HG03442 (cell line): ENCODE measurements at regions not wholly inside any gene's neighbourhood (a gene's known extent, or its start where the extent isn't known, plus 50 kb on each side); places are given as distances from the start of the nearest gene placed in this dataset.
"Not testable (repeated sequence)": the region's sequence is repeated elsewhere in the genome, so short reads cannot be mapped to it uniquely, and the experiment has no call there.

ENCODE experiments used
- ATAC-seq: cut with Tn5 transposase; IDR thresholded peaks from one replicate; pipeline ENCODE4 v1.9.1; 2021; ENCODE audit warnings: mild to moderate bottlenecking, moderate library complexity; ENCODE audit not compliant: unreplicated experiment

DNA sequence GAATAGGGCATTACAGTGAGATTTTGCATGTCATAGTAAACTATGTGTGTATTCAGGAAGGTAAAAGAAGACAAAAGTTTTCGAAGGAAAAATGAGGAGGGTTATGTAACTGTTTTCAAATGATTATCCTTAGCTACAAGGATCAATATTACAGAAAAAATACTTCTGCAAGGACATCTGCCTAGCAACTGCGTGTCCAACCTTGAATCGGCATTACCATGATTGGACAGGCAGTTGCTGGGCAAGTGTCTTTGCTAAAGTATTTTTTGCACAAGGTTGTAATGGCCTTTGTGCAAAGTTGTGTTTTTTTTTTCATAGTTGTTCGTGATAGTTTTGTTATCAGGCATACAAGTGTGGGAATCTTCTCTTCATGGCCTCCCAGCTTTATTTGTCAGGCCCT lies 136.8 kb downstream of the FASLG start:
- no peak for ATAC-seq

DNA sequence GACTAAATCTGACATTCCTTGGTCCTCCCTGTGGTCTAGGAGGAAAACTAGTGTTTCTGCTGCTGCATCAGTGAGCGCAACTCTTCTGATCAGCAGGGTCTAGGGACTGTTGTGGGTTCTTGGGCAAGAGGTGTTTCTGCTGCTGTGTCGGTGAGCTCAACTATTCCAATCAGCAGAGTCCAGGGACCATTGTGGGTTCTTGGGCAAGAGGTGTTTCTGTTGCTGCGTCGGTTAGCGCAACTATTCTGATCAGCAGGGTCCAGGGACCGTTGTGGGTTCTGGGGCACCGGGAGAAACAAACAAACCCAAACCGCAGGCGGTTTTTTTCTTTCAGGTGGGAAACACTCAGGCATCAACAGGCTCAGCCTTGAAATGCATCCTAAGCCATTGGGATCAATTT lies 140.9 kb downstream of the FASLG start:
- not testable (repeated sequence) for ATAC-seq

GRCh38 chr1:172801771-172802322 lies 142.9 kb downstream of the FASLG start:
- no peak for ATAC-seq

- no peak for ATAC-seq
These were observed 150.8 kb downstream of the FASLG start for GRCh38 chr1:172809750-172810149.

DNA sequence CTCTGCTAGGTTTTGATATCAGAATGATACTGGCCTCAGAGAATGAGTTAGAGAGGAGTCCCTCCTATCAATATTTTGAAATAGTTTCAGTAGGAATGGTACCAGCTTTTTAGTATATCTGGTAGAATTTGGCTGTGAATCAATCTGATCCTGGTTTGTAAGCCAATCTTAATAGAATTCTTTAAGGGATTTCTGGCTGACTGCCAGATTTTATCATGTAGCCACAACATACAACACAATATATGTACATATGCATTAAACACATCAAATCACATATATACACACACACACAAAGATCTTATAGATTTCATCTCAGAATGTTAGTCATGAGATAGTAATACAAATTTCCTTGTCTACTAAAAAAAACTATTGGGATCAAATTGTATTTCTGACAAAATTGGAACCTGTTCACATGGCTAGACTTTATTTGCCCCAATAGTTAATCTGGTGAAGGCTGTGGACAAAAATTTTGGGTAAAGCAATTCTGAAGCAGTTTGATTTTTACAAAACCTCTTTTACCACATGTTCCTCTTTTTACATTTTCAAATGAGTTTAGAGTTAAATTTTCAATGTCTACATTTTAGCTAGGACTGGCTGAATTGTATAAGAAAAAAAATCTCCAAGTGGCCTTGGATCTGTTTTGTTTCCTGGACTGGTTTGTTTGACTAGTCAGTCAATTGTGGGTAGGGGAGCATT lies 151.7 kb downstream of the FASLG start:
- no peak for ATAC-seq

GRCh38 chr1:172811694-172812093 lies 152.8 kb downstream of the FASLG start:
- ATAC-seq: no peak

- no peak for ATAC-seq
These were observed 153.2 kb downstream of the FASLG start for GRCh38 chr1:172812118-172812517.

DNA sequence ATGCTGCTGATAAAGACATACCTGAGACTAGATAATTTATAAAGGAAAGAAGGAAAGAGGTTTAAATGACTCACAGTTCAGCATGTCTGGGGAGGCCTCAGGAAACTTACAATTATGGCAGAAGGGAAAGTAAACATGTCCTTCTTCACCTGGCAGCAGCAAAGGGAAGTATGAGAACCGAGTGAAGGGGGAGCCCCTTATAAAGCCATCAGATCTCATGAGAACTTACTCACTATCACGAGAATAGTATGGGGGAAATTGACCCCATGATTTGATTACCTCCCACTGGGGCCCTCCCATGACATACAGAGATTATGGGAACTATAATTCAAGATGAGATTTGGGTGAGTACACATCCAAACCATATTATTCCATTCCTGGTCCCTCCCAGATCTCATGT lies 154.4 kb downstream of the FASLG start:
- ATAC-seq: no peak

DNA sequence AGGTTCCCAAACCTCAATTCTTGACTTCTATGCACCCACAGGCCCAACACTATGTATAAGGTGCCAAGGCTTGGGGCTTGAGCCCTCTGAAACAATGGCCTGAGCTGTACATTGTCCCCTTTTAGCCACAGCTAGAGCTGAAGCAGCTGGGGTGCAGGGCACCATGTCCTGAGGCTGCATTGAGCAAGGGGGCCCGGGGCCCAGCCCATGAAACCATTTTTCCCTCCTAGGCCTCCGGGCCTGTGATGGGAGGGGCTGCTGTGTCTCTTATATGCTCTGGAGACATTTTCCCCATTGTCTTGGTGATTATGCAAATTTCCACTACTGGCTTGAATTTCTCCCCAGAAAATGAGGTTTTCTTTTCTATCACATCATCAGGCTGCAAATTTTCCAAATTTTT lies 155.5 kb downstream of the FASLG start:
- no peak for ATAC-seq

DNA sequence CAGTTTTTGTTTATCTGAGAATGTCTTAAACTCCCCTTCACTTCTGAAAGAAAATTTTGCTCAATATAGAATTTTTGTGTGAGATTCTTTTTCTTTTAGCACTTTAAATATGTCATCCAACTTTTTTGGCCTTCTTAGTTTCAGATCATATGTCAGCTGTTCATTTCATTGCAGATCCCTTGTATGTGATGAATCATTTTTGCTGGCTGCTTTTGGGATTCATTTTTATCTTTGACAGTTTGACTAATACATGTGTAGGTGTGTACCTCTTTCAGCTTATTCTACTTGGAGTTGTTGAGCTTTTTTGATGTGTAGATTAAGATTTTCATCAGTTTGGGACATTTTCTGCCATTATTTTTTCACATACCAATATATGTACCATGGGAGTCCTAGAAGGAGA lies 156.8 kb downstream of the FASLG start:
- no peak for ATAC-seq

- peak; percentile 87 for ATAC-seq
These were observed 160.1 kb downstream of the FASLG start for GRCh38 chr1:172818841-172819527.

DNA sequence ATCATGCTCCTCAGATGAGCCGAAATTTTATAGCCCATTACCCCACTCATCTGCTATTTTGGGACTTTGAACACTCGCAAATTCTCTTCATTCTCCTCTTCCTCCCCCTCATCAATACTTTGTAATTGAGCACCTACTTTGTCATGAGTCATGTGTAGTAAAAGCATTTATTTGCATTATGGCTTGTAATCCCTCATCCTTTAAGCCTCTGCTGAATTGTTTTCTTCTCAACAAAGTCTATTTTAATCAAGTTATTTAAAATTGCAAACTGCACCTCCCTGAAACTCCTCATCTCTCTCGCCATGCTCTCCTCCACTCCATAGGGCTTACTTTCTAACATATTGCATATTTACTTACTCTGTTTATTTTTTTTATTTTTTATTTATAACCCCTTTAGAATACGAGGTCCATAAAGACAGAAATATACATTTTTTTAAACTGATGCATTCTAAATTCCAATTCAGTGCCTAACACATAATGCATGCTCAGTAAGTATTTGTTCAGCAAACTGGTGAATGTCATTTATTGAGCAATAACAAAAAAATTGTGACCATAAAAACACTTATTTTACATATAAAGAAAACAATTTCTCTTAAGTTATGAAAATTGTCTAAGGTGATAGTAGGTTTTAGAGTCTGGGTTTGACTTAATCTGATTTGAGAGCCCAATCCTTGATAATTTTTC lies 161.7 kb downstream of the FASLG start:
- no peak for ATAC-seq

DNA sequence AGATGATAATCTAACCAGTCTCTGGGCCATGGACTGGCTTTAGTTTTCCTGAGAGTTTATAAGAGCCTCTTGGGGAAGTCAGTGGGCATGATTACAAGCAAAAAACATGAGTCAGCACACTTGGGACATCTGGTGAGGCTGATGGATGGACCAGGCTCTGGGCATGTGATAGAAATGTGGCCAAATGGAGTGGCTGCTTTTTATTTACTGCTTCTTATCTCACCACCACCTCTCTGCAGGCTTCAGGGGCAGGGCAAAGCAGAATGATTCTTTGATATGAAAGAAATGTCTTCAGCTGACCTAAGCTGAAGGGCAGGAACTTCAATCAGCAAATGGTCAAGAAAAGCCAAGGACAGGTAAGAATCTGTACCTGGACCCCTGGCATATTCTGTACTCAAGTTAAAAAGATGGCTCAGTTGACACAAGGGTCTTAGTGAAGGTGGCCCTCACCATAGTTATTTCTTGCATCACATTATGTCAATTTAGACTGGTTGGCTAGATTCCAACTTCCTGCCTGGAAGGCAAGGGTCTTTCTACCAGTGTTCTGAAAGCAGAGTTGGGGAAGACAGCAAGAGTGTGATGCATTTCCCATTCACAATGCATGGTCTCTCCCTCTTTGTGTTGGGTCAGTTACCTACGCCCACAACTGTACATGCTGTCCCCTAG lies 162.8 kb downstream of the FASLG start:
- ATAC-seq: no peak

GRCh38 chr1:172822886-172823285 lies 164.0 kb downstream of the FASLG start:
- ATAC-seq: no peak

DNA sequence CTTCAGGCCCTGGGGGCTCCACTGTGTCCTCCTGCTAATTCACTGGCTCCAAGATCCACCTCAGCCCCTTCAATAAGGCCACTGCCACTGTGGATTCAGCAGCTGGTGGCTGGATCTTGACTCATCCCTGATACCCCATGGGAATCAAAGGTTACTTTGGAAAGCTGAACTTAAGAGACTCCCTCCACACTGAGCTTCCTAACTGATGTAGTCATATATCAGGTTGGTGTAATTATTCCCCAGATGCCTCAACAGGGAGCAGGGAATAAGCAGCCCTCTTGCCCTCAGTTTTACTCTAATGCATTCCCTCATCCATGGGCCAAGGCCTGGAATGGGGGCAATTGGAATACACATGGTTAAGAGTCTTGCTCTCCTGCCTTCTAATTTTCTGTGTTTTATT lies 164.6 kb downstream of the FASLG start:
- ATAC-seq: no peak

GRCh38 chr1:172824209-172824608 lies 165.3 kb downstream of the FASLG start:
- no peak for ATAC-seq

DNA sequence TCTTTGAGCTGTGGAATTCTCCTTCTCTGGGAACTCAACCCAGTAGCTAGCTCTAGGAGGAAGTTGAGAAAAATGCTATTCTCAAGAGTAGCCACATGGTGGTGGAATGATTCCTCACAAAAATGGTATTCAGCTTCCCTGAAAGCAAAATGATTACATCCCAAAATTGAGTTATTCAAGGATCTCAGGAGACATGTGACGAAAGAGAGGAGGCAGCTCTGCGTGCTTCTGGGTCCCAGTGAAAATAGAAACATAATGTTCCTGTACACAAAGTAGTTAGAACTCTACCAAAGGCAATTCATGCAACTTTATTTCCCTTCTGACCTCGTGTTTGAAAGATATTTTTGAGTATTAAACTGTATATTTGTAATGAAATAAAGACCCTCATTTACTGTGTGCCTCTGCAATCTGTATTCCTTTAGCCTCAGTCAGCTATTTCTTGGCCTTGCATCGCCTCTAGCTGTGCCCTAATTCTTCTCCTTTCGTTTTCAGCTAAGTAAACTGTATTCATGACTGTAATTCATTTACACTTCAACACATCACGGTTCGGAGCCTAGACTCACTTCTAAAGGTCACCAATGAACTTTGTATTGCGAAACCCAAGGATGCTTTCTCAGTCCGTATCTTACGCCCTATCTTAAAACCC lies 167.3 kb downstream of the FASLG start:
- no peak for ATAC-seq

GRCh38 chr1:172827301-172827700 lies 168.4 kb downstream of the FASLG start:
- ATAC-seq: no peak

GRCh38 chr1:172827841-172828240 lies 168.9 kb downstream of the FASLG start:
- ATAC-seq: no peak

DNA sequence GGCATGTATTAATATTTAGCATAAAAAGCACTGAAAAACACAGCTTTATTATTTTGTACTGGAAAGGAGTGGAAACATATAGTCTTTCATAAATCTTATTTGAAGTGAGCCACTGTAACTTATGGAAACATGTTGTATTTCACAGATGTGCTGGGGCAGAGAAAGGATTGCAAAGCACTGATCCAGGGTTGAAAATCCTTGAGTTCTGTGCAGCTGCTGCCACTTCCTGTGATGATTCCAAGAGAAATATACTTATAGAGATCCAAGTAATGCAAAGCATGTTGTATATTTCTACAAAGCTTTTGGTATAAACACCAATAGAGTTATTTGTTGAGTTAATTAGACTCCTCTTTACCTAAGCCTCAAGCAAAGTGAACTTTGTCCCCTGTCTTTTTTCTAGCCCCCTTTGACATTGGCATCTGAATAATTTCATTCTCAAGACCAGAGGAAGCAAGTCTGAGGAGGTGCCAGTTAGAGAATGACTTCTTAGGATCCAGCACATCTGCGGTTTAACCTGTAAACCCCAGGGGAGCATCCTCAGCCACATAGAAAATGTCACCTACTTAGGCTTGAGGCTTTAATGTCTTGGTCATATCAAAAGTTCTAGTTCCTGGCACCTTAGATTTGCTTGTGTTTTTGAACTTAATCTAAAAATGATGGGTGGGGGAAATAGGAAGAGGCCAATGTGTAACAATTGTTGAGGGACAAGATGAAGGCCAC lies 173.3 kb downstream of the FASLG start:
- ATAC-seq: no peak
